ENCODE measurements at regions not wholly inside any gene's neighbourhood (a gene's known extent, or its start where the extent isn't known, plus 50 kb on each side); places are given as distances from the start of the nearest gene placed in this dataset.

- no peak overlapping the region for H3K4me3 ChIP-seq
- H3K27me3 ChIP-seq (replicated peaks; ENCODE audit: insufficient read depth): no peaks in the 10 kb centered on the region
- no peak overlapping the region for H3K27ac ChIP-seq
- H3K36me3 ChIP-seq: no peaks in the 10 kb centered on the region
- no peaks in the 10 kb centered on the region for H3K9me3 ChIP-seq
- H3K4me1 ChIP-seq (replicated peaks): no peaks in the 10 kb centered on the region
- WGBS: 82% methylated on average over 2 of the region's 2 CpGs
- no peak for DNase-seq (ENCODE audit: low spot score)
- TF ChIP-seq POLR2A (IDR thresholded peaks at IDR 0.05): no peak
- no peak for TF ChIP-seq POLR2AphosphoS5 (IDR thresholded peaks at IDR 0.05)
- TF ChIP-seq CTCF (IDR thresholded peaks at IDR 0.05): no peak
- intact Hi-C loops (cut with DNase I): no loop called here
Measured at GRCh38 chr13:108360139-108360538, 90.6 kb downstream of the TNFSF13B start.

- intact Hi-C loops (cut with DNase I): no loop called here
Measured at GRCh38 chr13:108361769-108362168, 92.3 kb downstream of the TNFSF13B start.

GRCh38 chr13:108363666-108364065 lies 94.1 kb downstream of the TNFSF13B start:
- Histone ChIP-seq H3K27ac (no peak overlapping the region), H3K4me3 (no peak overlapping the region), H3K9me3 (no peaks in the 10 kb centered on the region), H3K36me3 (no peaks in the 10 kb centered on the region), H3K27me3 (replicated peaks; ENCODE audit: insufficient read depth) (no peaks in the 10 kb centered on the region), H3K4me1 (replicated peaks) (no peaks in the 10 kb centered on the region)
- WGBS: 76% methylated on average over 5 of the region's 5 CpGs
- intact Hi-C loops (cut with DNase I): no loop called here
- TF ChIP-seq POLR2A (IDR thresholded peaks at IDR 0.05) (no peak), POLR2AphosphoS5 (IDR thresholded peaks at IDR 0.05) (no peak), CTCF (IDR thresholded peaks at IDR 0.05) (no peak)
- no peak for DNase-seq (ENCODE audit: low spot score)

More at GRCh38 chr13:108361769-108362168, 92.3 kb downstream of the TNFSF13B start:
- TF ChIP-seq CTCF (IDR thresholded peaks at IDR 0.05) (no peak), POLR2AphosphoS5 (IDR thresholded peaks at IDR 0.05) (no peak), POLR2A (IDR thresholded peaks at IDR 0.05) (no peak)
- Histone ChIP-seq H3K4me1 (replicated peaks) (no peaks in the 10 kb centered on the region), H3K4me3 (no peak overlapping the region), H3K27me3 (replicated peaks; ENCODE audit: insufficient read depth) (no peaks in the 10 kb centered on the region), H3K27ac (no peak overlapping the region), H3K9me3 (no peaks in the 10 kb centered on the region), H3K36me3 (no peaks in the 10 kb centered on the region)
- 69% methylated on average over 9 of the region's 9 CpGs for WGBS
- DNase-seq (ENCODE audit: low spot score): no peak

GRCh38 chr13:108365255-108365654 lies 95.7 kb downstream of the TNFSF13B start:
- no peak overlapping the region for H3K4me3 ChIP-seq
- no peak for DNase-seq (ENCODE audit: low spot score)
- H3K36me3 ChIP-seq: no peaks in the 10 kb centered on the region
- no peaks in the 10 kb centered on the region for H3K4me1 ChIP-seq (replicated peaks)
- TF ChIP-seq POLR2A (IDR thresholded peaks at IDR 0.05) (no peak), POLR2AphosphoS5 (IDR thresholded peaks at IDR 0.05) (no peak), CTCF (IDR thresholded peaks at IDR 0.05) (no peak)
- 73% methylated on average over 4 of the region's 4 CpGs for WGBS
- H3K27ac ChIP-seq: no peak overlapping the region
- intact Hi-C loops (cut with DNase I): no loop called here
- no peaks in the 10 kb centered on the region for H3K9me3 ChIP-seq
- H3K27me3 ChIP-seq (replicated peaks; ENCODE audit: insufficient read depth): no peaks in the 10 kb centered on the region

GRCh38 chr13:108368250-108368905 lies 98.9 kb downstream of the TNFSF13B start:
- Histone ChIP-seq H3K9me3 (no peaks in the 10 kb centered on the region), H3K4me1 (replicated peaks) (no peaks in the 10 kb centered on the region), H3K27ac (no peak overlapping the region), H3K4me3 (no peak overlapping the region), H3K36me3 (no peaks in the 10 kb centered on the region), H3K27me3 (replicated peaks; ENCODE audit: insufficient read depth) (no peaks in the 10 kb centered on the region)
- WGBS: 87% methylated on average over 3 of the region's 3 CpGs
- TF ChIP-seq POLR2A (IDR thresholded peaks at IDR 0.05) (no peak), POLR2AphosphoS5 (IDR thresholded peaks at IDR 0.05) (no peak), CTCF (IDR thresholded peaks at IDR 0.05) (no peak)
- DNase-seq (ENCODE audit: low spot score): no peak
- intact Hi-C loops (cut with DNase I): no loop called here
